GM12864 (cell line): ENCODE measurements at regions not wholly inside any gene's neighbourhood (a gene's known extent, or its start where the extent isn't known, plus 50 kb on each side); places are given as distances from the start of the nearest gene placed in this dataset.

Experiments used
- DNase-seq: peaks from one replicate; pipeline ENCODE4 v3.0.0-alpha.2; 2011; ENCODE audit warnings: low read depth
- H3K4me3 ChIP-seq: 2 replicates; pipeline ENCODE4 v1.5.1; 2011; ENCODE audit warnings: mild to moderate bottlenecking, low read depth, low read length, control low read depth
- CTCF ChIP-seq: IDR thresholded peaks from 2 replicates; pipeline ENCODE4 v1.5.1; 2011; ENCODE audit warnings: low read depth, mild to moderate bottlenecking, moderate library complexity, low read length, control low read depth, inconsistent platforms; ENCODE audit errors: missing control alignments

- H3K4me3 ChIP-seq, result no peak overlapping the region
- DNase-seq, result no peak
- no peak for TF ChIP-seq CTCF
Measured at GRCh38 chr10:21463436-21463835, 62.0 kb downstream of the SKIDA1 start.

- no peak overlapping the region for H3K4me3 ChIP-seq
- DNase-seq, result no peak
- TF ChIP-seq CTCF, result no peak
Measured at GRCh38 chr10:21458126-21458871, 67.2 kb downstream of the SKIDA1 start.

GRCh38 chr10:21456160-21456559 lies 69.3 kb downstream of the SKIDA1 start:
- no peak for DNase-seq
- H3K4me3 ChIP-seq, result no peak overlapping the region
- TF ChIP-seq CTCF, result no peak

GRCh38 chr10:21452203-21452602 lies 73.3 kb downstream of the SKIDA1 start:
- TF ChIP-seq CTCF, result no peak
- DNase-seq, result no peak
- H3K4me3 ChIP-seq, result no peak overlapping the region

- H3K4me3 ChIP-seq, result no peak overlapping the region
- DNase-seq, result peak; percentile 43
- no peak for TF ChIP-seq CTCF
Measured at GRCh38 chr10:21449288-21449966, 76.1 kb downstream of the SKIDA1 start.

GRCh38 chr10:21445163-21445562 lies 80.3 kb downstream of the SKIDA1 start:
- TF ChIP-seq CTCF, result no peak

More at GRCh38 chr10:21445163-21445562, 80.3 kb downstream of the SKIDA1 start:
- no peak for DNase-seq
- H3K4me3 ChIP-seq, result no peak overlapping the region
